NB4 (cell line): ENCODE measurements at regions not wholly inside any gene's neighbourhood (a gene's known extent, or its start where the extent isn't known, plus 50 kb on each side); places are given as distances from the start of the nearest gene placed in this dataset.
A peak's percentile ranks its signal among the peaks of the same experiment; 100 is the strongest.
"Not testable (repeated sequence)": the region's sequence is repeated elsewhere in the genome, so short reads cannot be mapped to it uniquely, and the experiment has no call there.

Experiments used
- DNase-seq: peaks from one replicate; pipeline ENCODE4 v3.0.0; 2010; ENCODE audit warnings: low read depth
- H3K4me3 ChIP-seq: one replicate; pipeline ENCODE4 v1.5.1; 2011; ENCODE audit warnings: mild to moderate bottlenecking, low read depth, low read length, moderate library complexity
- CTCF ChIP-seq: IDR thresholded peaks from one replicate; pipeline ENCODE4 v1.5.1; 2012; ENCODE audit warnings: low read depth, low read length
- MAX ChIP-seq: IDR thresholded peaks from 2 replicates; pipeline ENCODE4 v1.6.1; 2011; ENCODE audit warnings: low read depth, low read length
- MYC ChIP-seq: IDR thresholded peaks from 2 replicates; pipeline ENCODE4 v1.6.1; 2011; ENCODE audit warnings: low read depth, low read length
- POLR2A ChIP-seq: IDR thresholded peaks from 2 replicates; pipeline ENCODE4 v1.6.1; 2011; ENCODE audit warnings: mild to moderate bottlenecking; ENCODE audit not compliant: insufficient read length; ENCODE audit errors: extremely low read depth

GRCh38 chr2:194822657-194823056 is 834.4 kb upstream of the SLC39A10 start:
- no peak for TF ChIP-seq POLR2A
- TF ChIP-seq CTCF, result no peak
- TF ChIP-seq MAX, result no peak
- TF ChIP-seq MYC, result no peak
- H3K4me3 ChIP-seq, result no peak overlapping the region
- DNase-seq, result no peak

- H3K4me3 ChIP-seq, result no peak overlapping the region
- DNase-seq, result no peak
- TF ChIP-seq POLR2A (no peak), MAX (no peak), MYC (no peak), CTCF (no peak)
These were observed 834.9 kb upstream of the SLC39A10 start for GRCh38 chr2:194822097-194822496.

- H3K4me3 ChIP-seq, result no peak overlapping the region
- peak; percentile 7 for DNase-seq
- TF ChIP-seq MAX (no peak), MYC (no peak), POLR2A (no peak), CTCF (no peak)
These were observed 837.7 kb upstream of the SLC39A10 start for GRCh38 chr2:194819367-194819766.

GRCh38 chr2:194815475-194815874 is 841.6 kb upstream of the SLC39A10 start:
- TF ChIP-seq MYC (no peak), MAX (no peak), CTCF (no peak), POLR2A (no peak)
- DNase-seq, result no peak

GRCh38 chr2:194802589-194802988 is 854.4 kb upstream of the SLC39A10 start:
- H3K4me3 ChIP-seq, result no peak overlapping the region
- no peak for DNase-seq
- TF ChIP-seq CTCF (no peak), POLR2A (no peak), MYC (no peak), MAX (no peak)

More at GRCh38 chr2:194815475-194815874, 841.6 kb upstream of the SLC39A10 start:
- H3K4me3 ChIP-seq, result no peak overlapping the region

GRCh38 chr2:194787071-194787470 is 870.0 kb upstream of the SLC39A10 start:
- not testable (repeated sequence) for H3K4me3 ChIP-seq, DNase-seq

GRCh38 chr2:194771394-194771793 is 885.6 kb upstream of the SLC39A10 start:
- H3K4me3 ChIP-seq, DNase-seq: not testable (repeated sequence)
